Uterus (tissue), 2 donors: ENCODE measurements at regions not wholly inside any gene's neighbourhood (a gene's known extent, or its start where the extent isn't known, plus 50 kb on each side); places are given as distances from the start of the nearest gene placed in this dataset.

ENCODE experiments used
- POLR2A ChIP-seq, 2 donors: fragments of 450-650 bp; IDR thresholded peaks; one replicate each; pipeline ENCODE4 v1.6.1; 2016; ENCODE audit warnings: antibody characterized with exemption in 2 of 2, mild to moderate bottlenecking in 1 of 2, moderate library complexity in 1 of 2
- TF ChIP-seq, protein P1 (sequence below), 4 experiments: fragments of 200-600 bp in 2 of 4; fragments of 450-650 bp in 2 of 4; sonication (generic) in 2 of 4; IDR thresholded peaks; one replicate each; pipeline ENCODE4 v1.5.1; 2016 to 2019; ENCODE audit warnings: antibody characterized with exemption in 4 of 4, mild to moderate bottlenecking in 2 of 4, moderate library complexity in 1 of 4

- no peak for TF ChIP-seq POLR2A (IDR thresholded peaks at IDR 0.05)
- TF ChIP-seq, protein P1, sequence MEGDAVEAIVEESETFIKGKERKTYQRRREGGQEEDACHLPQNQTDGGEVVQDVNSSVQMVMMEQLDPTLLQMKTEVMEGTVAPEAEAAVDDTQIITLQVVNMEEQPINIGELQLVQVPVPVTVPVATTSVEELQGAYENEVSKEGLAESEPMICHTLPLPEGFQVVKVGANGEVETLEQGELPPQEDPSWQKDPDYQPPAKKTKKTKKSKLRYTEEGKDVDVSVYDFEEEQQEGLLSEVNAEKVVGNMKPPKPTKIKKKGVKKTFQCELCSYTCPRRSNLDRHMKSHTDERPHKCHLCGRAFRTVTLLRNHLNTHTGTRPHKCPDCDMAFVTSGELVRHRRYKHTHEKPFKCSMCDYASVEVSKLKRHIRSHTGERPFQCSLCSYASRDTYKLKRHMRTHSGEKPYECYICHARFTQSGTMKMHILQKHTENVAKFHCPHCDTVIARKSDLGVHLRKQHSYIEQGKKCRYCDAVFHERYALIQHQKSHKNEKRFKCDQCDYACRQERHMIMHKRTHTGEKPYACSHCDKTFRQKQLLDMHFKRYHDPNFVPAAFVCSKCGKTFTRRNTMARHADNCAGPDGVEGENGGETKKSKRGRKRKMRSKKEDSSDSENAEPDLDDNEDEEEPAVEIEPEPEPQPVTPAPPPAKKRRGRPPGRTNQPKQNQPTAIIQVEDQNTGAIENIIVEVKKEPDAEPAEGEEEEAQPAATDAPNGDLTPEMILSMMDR (IDR thresholded peaks at IDR 0.05) = no peak
These were observed 897.3 kb downstream of the TUSC7 start for GRCh38 chr3:117606866-117607265.
